ENCODE measurements at regions not wholly inside any gene's neighbourhood (a gene's known extent, or its start where the extent isn't known, plus 50 kb on each side); places are given as distances from the start of the nearest gene placed in this dataset.

GRCh38 chr5:52255308-52255707 is 532.4 kb upstream of the ITGA1 start:
- no peak overlapping the region for H3K4me3 ChIP-seq (ENCODE audit: low read depth, low read length)
- TF ChIP-seq CTCF (IDR thresholded peaks at IDR 0.05; ENCODE audit: low read depth, low read length) = no peak

GRCh38 chr5:52262844-52263243 is 524.9 kb upstream of the ITGA1 start:
- no peak for TF ChIP-seq CTCF (IDR thresholded peaks at IDR 0.05; ENCODE audit: low read depth, low read length)
- H3K4me3 ChIP-seq (ENCODE audit: low read depth, low read length) = no peak overlapping the region

GRCh38 chr5:52269401-52269800 is 518.3 kb upstream of the ITGA1 start:
- H3K4me3 ChIP-seq (ENCODE audit: low read depth, low read length) = no peak overlapping the region

GRCh38 chr5:52269859-52270258 is 517.9 kb upstream of the ITGA1 start:
- TF ChIP-seq CTCF (IDR thresholded peaks at IDR 0.05; ENCODE audit: low read depth, low read length) = no peak
- H3K4me3 ChIP-seq (ENCODE audit: low read depth, low read length) = no peak overlapping the region

More at GRCh38 chr5:52269401-52269800, 518.3 kb upstream of the ITGA1 start:
- TF ChIP-seq CTCF (IDR thresholded peaks at IDR 0.05; ENCODE audit: low read depth, low read length) = no peak

- no peak for TF ChIP-seq CTCF (IDR thresholded peaks at IDR 0.05; ENCODE audit: low read depth, low read length)
Observed at GRCh38 chr5:52275639-52276038, 512.1 kb upstream of the ITGA1 start.

GRCh38 chr5:52277101-52277500 is 510.6 kb upstream of the ITGA1 start:
- no peak overlapping the region for H3K4me3 ChIP-seq (ENCODE audit: low read depth, low read length)
- no peak for TF ChIP-seq CTCF (IDR thresholded peaks at IDR 0.05; ENCODE audit: low read depth, low read length)

More at GRCh38 chr5:52275639-52276038, 512.1 kb upstream of the ITGA1 start:
- H3K4me3 ChIP-seq (ENCODE audit: low read depth, low read length) = no peak overlapping the region

- no peak overlapping the region for H3K4me3 ChIP-seq (ENCODE audit: low read depth, low read length)
- TF ChIP-seq CTCF (IDR thresholded peaks at IDR 0.05; ENCODE audit: low read depth, low read length) = no peak
Observed at GRCh38 chr5:52282647-52283046, 505.1 kb upstream of the ITGA1 start.

All from WI38 (cell line).